ENCODE measurements at regions not wholly inside any gene's neighbourhood (a gene's known extent, or its start where the extent isn't known, plus 50 kb on each side); places are given as distances from the start of the nearest gene placed in this dataset.
"Not testable (repeated sequence)": the region's sequence is repeated elsewhere in the genome, so short reads cannot be mapped to it uniquely, and the experiment has no call there.

- DNase-seq (ENCODE audit: low spot score): no peak
Observed at GRCh38 chr5:167902298-167902697, 389.1 kb upstream of the WWC1 start.

- DNase-seq (ENCODE audit: low spot score): no peak
Observed at GRCh38 chr5:167903243-167903642, 388.2 kb upstream of the WWC1 start.

- no peak for DNase-seq (ENCODE audit: low spot score)
Observed at GRCh38 chr5:167903659-167904058, 387.8 kb upstream of the WWC1 start.

DNA sequence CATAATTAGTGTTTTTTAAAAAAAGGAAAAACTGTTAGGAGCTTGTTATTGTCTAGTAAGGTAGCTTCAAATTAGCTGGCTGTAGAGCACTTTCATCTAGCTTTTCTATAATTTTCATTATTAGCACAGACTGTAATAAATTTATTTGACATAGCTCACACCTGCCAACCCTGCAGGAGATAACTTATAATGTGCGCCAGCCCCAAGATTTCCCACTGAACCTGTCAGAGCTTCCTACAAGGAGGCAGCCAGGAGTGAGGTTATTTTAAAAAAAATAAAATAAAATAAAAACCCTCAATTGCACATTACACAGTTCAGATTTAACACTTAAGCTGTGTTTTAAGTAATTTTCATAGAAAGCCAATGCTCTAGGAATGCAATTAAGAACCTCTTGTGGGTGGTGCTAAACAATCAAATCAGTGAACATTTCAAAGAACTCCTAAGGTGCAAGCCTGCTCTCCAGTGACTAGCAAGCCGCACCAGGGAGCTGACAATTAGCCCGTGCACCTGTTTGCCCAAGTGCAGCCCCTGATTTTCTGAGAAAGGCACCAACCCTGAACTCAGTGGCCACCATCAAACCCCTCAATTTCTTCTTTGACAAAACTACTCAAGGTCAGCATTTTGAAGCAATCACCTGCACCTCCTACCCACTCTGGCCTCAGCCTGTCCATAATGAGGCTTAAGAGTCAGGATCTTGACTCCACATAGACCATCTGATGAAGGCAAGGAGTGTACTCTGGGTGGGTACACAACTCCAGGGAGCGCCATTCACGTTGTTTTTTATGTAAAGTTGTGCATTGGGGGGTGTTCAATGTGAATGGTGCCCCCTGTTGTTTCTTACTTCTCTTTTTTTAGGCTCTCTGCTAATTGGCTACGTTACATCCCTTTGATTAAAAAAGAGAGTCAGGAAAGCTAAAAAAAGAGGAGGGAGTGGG lies 385.3 kb upstream of the WWC1 start:
- no peak for DNase-seq (ENCODE audit: low spot score)

DNA sequence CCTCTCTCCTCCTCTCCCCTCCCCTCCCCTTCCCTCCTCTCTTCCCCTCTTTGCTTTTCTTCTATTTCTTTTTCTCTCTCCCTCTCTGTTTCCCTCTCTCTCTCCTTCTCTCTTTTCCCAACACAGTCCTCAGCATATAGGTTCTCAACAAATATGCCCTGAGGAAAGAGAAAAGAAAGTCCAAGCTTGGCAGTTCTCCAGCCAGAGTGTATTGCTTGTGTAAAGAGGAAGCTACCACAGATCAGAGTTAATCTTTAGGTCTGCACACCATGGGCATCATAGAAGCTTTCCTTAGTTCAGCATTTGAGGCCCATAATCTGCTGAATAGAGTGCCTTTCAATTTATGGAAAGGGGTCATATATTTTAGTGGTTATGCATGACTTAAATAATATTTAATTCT lies 382.8 kb upstream of the WWC1 start:
- no peak for DNase-seq (ENCODE audit: low spot score)

- DNase-seq (ENCODE audit: low spot score): no peak
Observed at GRCh38 chr5:167912941-167913665, 378.3 kb upstream of the WWC1 start.

GRCh38 chr5:167915237-167915636 lies 376.2 kb upstream of the WWC1 start:
- DNase-seq (ENCODE audit: low spot score): no peak

- no peak for DNase-seq (ENCODE audit: low spot score)
Observed at GRCh38 chr5:167916261-167916691, 375.2 kb upstream of the WWC1 start.

GRCh38 chr5:167916706-167917105 lies 374.7 kb upstream of the WWC1 start:
- no peak for DNase-seq (ENCODE audit: low spot score)

- no peak for DNase-seq (ENCODE audit: low spot score)
Observed at GRCh38 chr5:167918184-167918812, 373.1 kb upstream of the WWC1 start.

- DNase-seq (ENCODE audit: low spot score): no peak
Observed at GRCh38 chr5:167918813-167919483, 372.5 kb upstream of the WWC1 start.

- no peak for DNase-seq (ENCODE audit: low spot score)
Observed at GRCh38 chr5:167920589-167920988, 370.9 kb upstream of the WWC1 start.

- DNase-seq (ENCODE audit: low spot score): no peak
Observed at GRCh38 chr5:167921796-167922195, 369.6 kb upstream of the WWC1 start.

DNA sequence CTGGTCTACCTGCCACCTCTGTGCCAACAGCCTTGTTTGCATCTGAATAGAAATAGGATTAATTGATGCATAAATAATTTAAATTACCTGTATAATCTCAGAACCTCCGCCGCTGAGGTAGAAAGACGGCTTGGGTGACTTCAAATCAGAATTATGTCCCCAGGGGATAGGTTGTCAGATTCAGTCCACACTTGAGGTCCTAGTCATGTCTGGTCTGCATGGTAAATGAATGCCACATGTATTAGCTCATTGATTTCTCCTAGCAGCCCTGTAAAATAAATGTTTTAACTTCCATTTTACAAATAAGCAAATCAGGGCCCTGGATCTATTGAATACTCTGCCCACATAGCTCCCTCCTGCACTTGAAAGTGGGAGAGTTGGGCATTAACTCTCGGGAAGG lies 368.0 kb upstream of the WWC1 start:
- no peak for DNase-seq (ENCODE audit: low spot score)

DNA sequence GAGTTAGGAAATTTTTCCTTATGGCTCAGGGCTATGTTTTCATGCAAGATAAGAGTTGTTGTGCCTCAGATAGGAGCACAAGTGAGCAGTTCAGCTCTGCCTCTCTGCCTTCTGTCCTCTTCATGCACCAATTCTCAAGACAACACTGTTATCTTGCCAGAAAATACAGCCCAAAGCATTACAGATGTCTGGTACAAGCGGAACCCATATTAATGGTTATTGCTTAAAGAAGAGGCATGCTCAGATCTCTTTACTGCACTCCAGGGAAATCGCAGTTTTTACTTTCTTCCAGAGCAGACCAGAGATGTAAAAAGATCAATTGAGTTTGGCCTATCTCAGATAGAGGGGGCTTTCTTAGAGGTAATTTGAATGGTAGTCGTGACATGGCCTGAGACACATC lies 361.6 kb upstream of the WWC1 start:
- DNase-seq (ENCODE audit: low spot score): no peak

GRCh38 chr5:167934551-167934971 lies 356.9 kb upstream of the WWC1 start:
- no peak for DNase-seq (ENCODE audit: low spot score)

GRCh38 chr5:167936022-167936421 lies 355.4 kb upstream of the WWC1 start:
- DNase-seq (ENCODE audit: low spot score): no peak

DNA sequence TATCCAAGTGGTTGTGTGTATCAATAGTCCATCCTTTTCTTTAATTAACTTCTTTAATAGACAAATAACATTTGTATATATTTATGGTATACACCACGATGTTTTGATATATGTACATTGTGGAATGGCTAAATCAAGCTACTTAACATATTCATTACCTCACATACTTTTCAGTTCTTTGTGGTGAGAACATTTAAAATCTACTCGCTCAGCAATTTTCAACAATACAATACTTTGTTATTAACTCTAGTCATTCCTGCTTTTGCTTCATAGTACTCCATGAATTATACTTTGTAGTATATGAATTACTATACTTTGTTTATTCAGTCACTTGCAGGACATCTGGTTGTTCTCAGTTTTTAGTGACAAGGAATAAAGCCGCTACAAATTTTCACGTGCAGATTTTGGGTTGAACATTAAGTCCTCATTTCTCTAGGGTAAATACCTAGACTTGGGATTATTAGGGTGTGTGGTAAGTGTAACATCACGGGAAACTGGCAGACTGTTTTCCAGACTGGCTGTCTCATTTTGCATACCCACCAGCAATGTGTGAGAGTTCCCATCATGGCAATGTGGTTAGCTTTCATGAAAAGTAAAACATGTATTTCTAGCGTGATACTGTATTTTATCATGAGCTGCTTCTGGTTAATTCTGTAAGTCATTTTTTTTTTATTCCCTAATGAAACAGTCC lies 354.4 kb upstream of the WWC1 start:
- DNase-seq (ENCODE audit: low spot score): no peak

- no peak for DNase-seq (ENCODE audit: low spot score)
Observed at GRCh38 chr5:167937635-167937998, 353.8 kb upstream of the WWC1 start.

DNA sequence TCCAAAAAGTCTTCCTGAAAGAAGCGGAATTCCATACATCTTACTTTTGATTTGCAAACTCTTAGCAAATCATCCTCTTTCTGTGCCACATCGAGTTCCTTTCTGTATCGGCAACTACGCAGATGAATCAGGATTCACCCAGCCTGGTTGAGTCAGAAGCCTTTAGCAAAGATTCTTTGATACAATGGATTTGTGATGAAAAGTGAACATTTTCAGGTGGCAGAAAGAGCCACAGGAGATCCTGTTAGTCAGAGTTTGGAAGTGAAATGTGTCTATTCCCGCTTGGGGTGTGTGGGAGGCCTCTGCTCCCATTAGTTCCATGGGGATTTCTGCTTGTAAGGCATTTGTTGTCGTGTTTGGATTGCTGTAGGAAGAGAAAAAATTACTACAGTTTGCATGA lies 351.8 kb upstream of the WWC1 start:
- DNase-seq (ENCODE audit: low spot score): no peak

GRCh38 chr5:167940911-167941310 lies 350.5 kb upstream of the WWC1 start:
- no peak for DNase-seq (ENCODE audit: low spot score)

DNA sequence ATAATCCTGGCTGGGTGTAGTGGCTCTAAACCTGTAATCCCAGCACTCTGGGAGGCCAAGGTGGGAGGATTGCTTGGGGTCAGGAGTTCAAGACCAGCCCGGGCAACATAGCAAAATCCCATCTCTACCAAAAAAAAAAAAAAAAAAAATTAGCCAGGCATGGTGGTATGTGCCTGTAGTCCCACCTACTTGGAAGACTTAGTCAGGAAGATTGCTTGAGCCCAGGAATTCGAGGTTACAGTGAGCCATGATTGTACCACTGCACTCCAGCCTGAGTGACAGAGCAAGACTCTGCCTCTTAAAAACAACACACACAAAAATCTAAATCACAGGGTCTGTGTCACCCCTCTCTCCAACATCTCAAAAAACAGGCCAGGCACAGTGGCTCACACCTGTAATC lies 349.9 kb upstream of the WWC1 start:
- DNase-seq (ENCODE audit: low spot score): not testable (repeated sequence)
